ENCODE measurements at regions not wholly inside any gene's neighbourhood (a gene's known extent, or its start where the extent isn't known, plus 50 kb on each side); places are given as distances from the start of the nearest gene placed in this dataset.

GRCh38 chr18:78727057-78727739 is 252.4 kb upstream of the SALL3 start:
- DNase-seq (ENCODE audit: low spot score) = no peak

GRCh38 chr18:78727877-78728783 is 251.5 kb upstream of the SALL3 start:
- DNase-seq (ENCODE audit: low spot score) = no peak

- no peak for DNase-seq (ENCODE audit: low spot score)
These were observed 250.7 kb upstream of the SALL3 start for GRCh38 chr18:78728784-78729467.

- DNase-seq (ENCODE audit: low spot score) = no peak
These were observed 249.1 kb upstream of the SALL3 start for GRCh38 chr18:78730546-78730945.

- DNase-seq (ENCODE audit: low spot score) = no peak
These were observed 248.6 kb upstream of the SALL3 start for GRCh38 chr18:78731016-78731397.

GRCh38 chr18:78731398-78732032 is 248.1 kb upstream of the SALL3 start:
- no peak for DNase-seq (ENCODE audit: low spot score)

GRCh38 chr18:78732273-78733210 is 247.1 kb upstream of the SALL3 start:
- DNase-seq (ENCODE audit: low spot score) = no peak

GRCh38 chr18:78733762-78734613 is 245.6 kb upstream of the SALL3 start:
- DNase-seq (ENCODE audit: low spot score) = no peak

GRCh38 chr18:78734614-78734945 is 245.0 kb upstream of the SALL3 start:
- no peak for DNase-seq (ENCODE audit: low spot score)

GRCh38 chr18:78735131-78736014 is 244.2 kb upstream of the SALL3 start:
- DNase-seq (ENCODE audit: low spot score) = no peak

- DNase-seq (ENCODE audit: low spot score) = no peak
These were observed 243.5 kb upstream of the SALL3 start for GRCh38 chr18:78736015-78736690.

GRCh38 chr18:78737006-78737915 is 242.4 kb upstream of the SALL3 start:
- DNase-seq (ENCODE audit: low spot score) = no peak

GRCh38 chr18:78738076-78738690 is 241.4 kb upstream of the SALL3 start:
- DNase-seq (ENCODE audit: low spot score) = no peak

- no peak for DNase-seq (ENCODE audit: low spot score)
These were observed 240.5 kb upstream of the SALL3 start for GRCh38 chr18:78739115-78739514.

GRCh38 chr18:78739882-78740677 is 239.5 kb upstream of the SALL3 start:
- DNase-seq (ENCODE audit: low spot score) = no peak

GRCh38 chr18:78740876-78741275 is 238.7 kb upstream of the SALL3 start:
- DNase-seq (ENCODE audit: low spot score) = no peak
